ENCODE measurements at regions not wholly inside any gene's neighbourhood (a gene's known extent, or its start where the extent isn't known, plus 50 kb on each side); places are given as distances from the start of the nearest gene placed in this dataset.

- no peak for TF ChIP-seq GLIS1 (tag by site-specific recombination; IDR thresholded peaks at IDR 0.05)
- no peak for TF ChIP-seq ZNF610 (tag by site-specific recombination; IDR thresholded peaks at IDR 0.05; ENCODE audit: borderline replicate concordance)
- TF ChIP-seq ZEB2 (tag by site-specific recombination; IDR thresholded peaks at IDR 0.05) = no peak
- no peak for TF ChIP-seq ZNF843 (tag by site-specific recombination; IDR thresholded peaks at IDR 0.05)
- no peak for TF ChIP-seq ZNF155 (tag by site-specific recombination; IDR thresholded peaks at IDR 0.05)
- no peak for TF ChIP-seq ZNF112 (tag by site-specific recombination; IDR thresholded peaks at IDR 0.05)
- TF ChIP-seq ZNF544 (tag by site-specific recombination; IDR thresholded peaks at IDR 0.05) = no peak
- TF ChIP-seq ZNF747 (tag by site-specific recombination; IDR thresholded peaks at IDR 0.05) = no peak
- TF ChIP-seq ZNF214 (tag by site-specific recombination; IDR thresholded peaks at IDR 0.05; ENCODE audit: borderline replicate concordance) = no peak
- no peak for TF ChIP-seq ZNF146 (tag by site-specific recombination; IDR thresholded peaks at IDR 0.05)
These were observed 1599.9 kb upstream of the LRRTM3 start (continued) for GRCh38 chr10:65325913-65326312.

- Histone ChIP-seq H3K36me3 (ENCODE audit: control insufficient read depth in 2 of 2, insufficient read depth in 1 of 2, low read length in 2 of 2) (no peaks in the 10 kb centered on the region), H3K9me3 (ENCODE audit: control insufficient read depth, insufficient read depth, low read depth, low read length) (no peaks in the 10 kb centered on the region), H3K27ac (ENCODE audit: extremely low read depth, low read depth, low read length) (no peak overlapping the region), H3K4me3 (ENCODE audit: low read depth, low read length) (no peak overlapping the region), H3K4me1 (ENCODE audit: control insufficient read depth, insufficient read depth, low read length) (no peaks in the 10 kb centered on the region)
- ChIA-PET POLR2A (no interaction called here), CTCF (no interaction called here)
- TF ChIP-seq ZNF174 (tag by site-specific recombination; IDR thresholded peaks at IDR 0.05) (no peak), ZNF18 (tag by site-specific recombination; IDR thresholded peaks at IDR 0.05) (no peak), ZNF366 (tag by site-specific recombination; conservative IDR thresholded peaks at IDR 0.05) (no peak), ZNF23 (tag by site-specific recombination; IDR thresholded peaks at IDR 0.05; ENCODE audit: borderline replicate concordance) (no peak), KLF9 (tag by site-specific recombination; IDR thresholded peaks at IDR 0.05; ENCODE audit: low read depth) (no peak), PRDM10 (tag by site-specific recombination; IDR thresholded peaks at IDR 0.05) (no peak)
These were observed 1597.3 kb upstream of the LRRTM3 start for GRCh38 chr10:65328486-65328885.

- Histone ChIP-seq H3K4me1 (ENCODE audit: control insufficient read depth, insufficient read depth, low read length) (no peaks in the 10 kb centered on the region), H3K4me3 (ENCODE audit: low read depth, low read length) (no peak overlapping the region), H3K27ac (ENCODE audit: extremely low read depth, low read depth, low read length) (no peak overlapping the region), H3K9me3 (ENCODE audit: control insufficient read depth, insufficient read depth, low read depth, low read length) (no peaks in the 10 kb centered on the region), H3K36me3 (ENCODE audit: control insufficient read depth in 2 of 2, insufficient read depth in 1 of 2, low read length in 2 of 2) (no peaks in the 10 kb centered on the region)
- ChIA-PET CTCF (interaction anchor here (0.9 kb wide), 1 partner anchor 614 kb away, joined by 5 read pairs; no protein-coding TSS in a partner anchor), POLR2A (no interaction called here)
- no peak for TF ChIP-seq ZNF48 (tag by site-specific recombination; IDR thresholded peaks at IDR 0.05)
These were observed 1590.5 kb upstream of the LRRTM3 start for GRCh38 chr10:65335311-65335710.

GRCh38 chr10:65340340-65340739 lies 1585.5 kb upstream of the LRRTM3 start:
- ChIA-PET POLR2A (no interaction called here), CTCF (interaction anchor here (0.7 kb wide), 1 partner anchor 12 kb away, joined by 3 read pairs; no protein-coding TSS in a partner anchor)
- no peaks in the 10 kb centered on the region for H3K9me3 ChIP-seq (ENCODE audit: control insufficient read depth, insufficient read depth, low read depth, low read length)
- no peaks in the 10 kb centered on the region for H3K36me3 ChIP-seq (ENCODE audit: control insufficient read depth in 2 of 2, insufficient read depth in 1 of 2, low read length in 2 of 2)
- no peak overlapping the region for H3K27ac ChIP-seq (ENCODE audit: extremely low read depth, low read depth, low read length)
- H3K4me1 ChIP-seq (ENCODE audit: control insufficient read depth, insufficient read depth, low read length) = no peaks in the 10 kb centered on the region
- no peak overlapping the region for H3K4me3 ChIP-seq (ENCODE audit: low read depth, low read length)
- TF ChIP-seq ZFP41 (tag by site-specific recombination; IDR thresholded peaks at IDR 0.05; ENCODE audit: borderline replicate concordance) = no peak
- TF ChIP-seq ZNF157 (tag by site-specific recombination; IDR thresholded peaks at IDR 0.05) = no peak
- TF ChIP-seq ZBTB10 (tag by site-specific recombination; IDR thresholded peaks at IDR 0.05) = no peak
- TF ChIP-seq BCL11A (tag by site-specific recombination; IDR thresholded peaks at IDR 0.05; ENCODE audit: low read depth) = no peak
- no peak for TF ChIP-seq ZNF571 (tag by site-specific recombination; IDR thresholded peaks at IDR 0.05)
- TF ChIP-seq GLI2 (tag by site-specific recombination; IDR thresholded peaks at IDR 0.05; ENCODE audit: borderline replicate concordance, low read depth) = no peak
- no peak for TF ChIP-seq PRDM1 (tag by site-specific recombination; IDR thresholded peaks at IDR 0.05)
- no peak for TF ChIP-seq OVOL3 (tag by site-specific recombination; IDR thresholded peaks at IDR 0.05)
